SK-N-SH treated with all-trans-retinoic acid at 6 μM for 48 hours (cell line): ENCODE measurements at regions not wholly inside any gene's neighbourhood (a gene's known extent, or its start where the extent isn't known, plus 50 kb on each side); places are given as distances from the start of the nearest gene placed in this dataset.

Experiments used
- ATAC-seq: fragments of 200-7000 bp; cut with Tn5 transposase; 3 replicates; pipeline ENCODE4 v1.9.1; 2020; ENCODE audit warnings: mild to moderate bottlenecking, moderate library complexity
- PPARA ChIP-seq: fragments of 250-450 bp; sonication (Bioruptor Pico); IDR thresholded peaks from 2 replicates; pipeline ENCODE4 v1.5.0; 2020; ENCODE audit warnings: mild to moderate bottlenecking, borderline replicate concordance
- RARB ChIP-seq: fragments of 250-450 bp; sonication (Bioruptor Pico); IDR thresholded peaks from 2 replicates; pipeline ENCODE4 v1.8.0; 2021; ENCODE audit warnings: mild to moderate bottlenecking, moderate library complexity
- ZNF8 ChIP-seq: fragments of 450-650 bp; formaldehyde crosslinking; IDR thresholded peaks from 2 replicates; pipeline ENCODE4 v1.5.0; 2020; ENCODE audit warnings: mild to moderate bottlenecking, moderate library complexity

- ATAC-seq: no peak
- no peak for TF ChIP-seq RARB (CRISPR knock-in tag)
- TF ChIP-seq PPARA (CRISPR knock-in tag): no peak
- TF ChIP-seq ZNF8 (CRISPR knock-in tag): no peak
These were observed 50.0 kb upstream of the TSC22D1 start for GRCh38 chr13:44626176-44626575.
